GM21423 (cell line): ENCODE measurements at regions not wholly inside any gene's neighbourhood (a gene's known extent, or its start where the extent isn't known, plus 50 kb on each side); places are given as distances from the start of the nearest gene placed in this dataset.

Source experiments
- ATAC-seq: cut with Tn5 transposase; IDR thresholded peaks from one replicate; pipeline ENCODE4 v1.9.1; 2021; ENCODE audit warnings: mild to moderate bottlenecking, moderate library complexity; ENCODE audit not compliant: unreplicated experiment

GRCh38 chr12:45585522-45586230 is 143.8 kb upstream of the ARID2 start:
- no peak for ATAC-seq

DNA sequence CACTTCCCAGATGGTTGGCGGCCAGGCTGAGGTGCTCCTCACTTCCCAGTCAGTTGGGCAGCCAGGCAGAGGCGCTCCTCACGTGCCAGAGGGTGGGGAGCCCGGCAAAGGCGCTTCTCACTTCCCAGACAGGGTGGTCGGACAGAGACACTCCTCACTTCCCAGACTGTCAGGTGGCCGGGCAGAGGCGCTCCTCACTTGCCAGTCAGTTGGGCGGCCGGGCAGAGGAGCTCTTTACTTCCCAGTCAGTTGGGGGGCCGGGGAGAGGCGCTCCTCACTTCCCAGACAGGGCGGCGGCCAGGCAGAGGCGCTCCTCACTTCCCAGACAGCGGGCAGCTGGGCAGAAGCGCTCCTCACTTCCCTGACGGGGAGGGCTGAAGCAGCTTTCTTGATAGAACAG is 143.0 kb upstream of the ARID2 start:
- no peak for ATAC-seq

DNA sequence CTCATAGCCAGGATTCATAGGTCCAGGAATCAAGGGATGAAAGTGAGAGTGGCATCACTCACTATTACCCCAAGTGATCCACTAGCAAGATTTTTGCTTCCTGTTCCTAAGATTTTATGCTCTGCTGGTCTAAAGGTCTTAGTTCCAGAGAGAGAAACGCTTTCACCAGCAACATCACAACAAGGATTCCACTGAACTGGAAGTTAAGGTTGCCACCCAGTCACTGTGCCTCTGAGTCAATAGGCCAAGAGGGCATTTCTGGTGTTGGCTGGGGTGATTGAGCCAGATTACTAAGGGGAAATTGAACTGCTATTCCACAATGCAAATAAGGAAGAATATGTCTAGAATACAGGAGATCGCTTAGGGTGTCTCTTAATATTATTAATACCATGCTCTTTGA is 142.5 kb upstream of the ARID2 start:
- ATAC-seq, result no peak

DNA sequence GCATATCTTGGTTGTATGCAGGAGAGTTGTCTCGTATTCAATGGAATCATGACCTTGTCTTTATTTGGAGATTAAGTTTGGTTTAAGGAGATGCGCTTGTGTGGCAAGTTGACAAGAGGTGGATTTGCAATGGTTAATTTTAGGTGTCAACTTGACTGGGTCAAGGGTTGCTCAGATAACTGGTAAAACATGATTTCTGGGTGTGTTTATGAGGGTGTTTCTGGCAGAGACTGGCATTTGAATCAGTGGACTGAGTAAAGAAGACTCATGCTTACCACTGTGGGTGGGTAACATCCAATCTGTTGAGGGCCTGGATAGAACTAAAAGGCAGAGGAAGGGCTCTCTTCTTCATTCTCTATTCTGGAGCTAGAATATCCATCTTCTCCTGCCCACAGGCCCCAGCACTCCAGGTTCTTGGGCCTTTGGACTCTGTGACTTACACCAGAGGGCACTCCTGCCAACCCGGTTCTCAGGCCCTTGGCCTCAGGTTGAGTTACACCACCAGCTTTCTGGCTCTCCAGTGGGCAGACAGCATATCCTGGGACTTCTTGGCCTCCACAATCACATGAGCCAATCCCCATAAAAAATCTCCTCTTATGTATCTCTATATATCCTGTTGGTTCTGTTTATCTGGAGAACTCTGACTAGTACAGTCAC is 141.5 kb upstream of the ARID2 start:
- no peak for ATAC-seq

DNA sequence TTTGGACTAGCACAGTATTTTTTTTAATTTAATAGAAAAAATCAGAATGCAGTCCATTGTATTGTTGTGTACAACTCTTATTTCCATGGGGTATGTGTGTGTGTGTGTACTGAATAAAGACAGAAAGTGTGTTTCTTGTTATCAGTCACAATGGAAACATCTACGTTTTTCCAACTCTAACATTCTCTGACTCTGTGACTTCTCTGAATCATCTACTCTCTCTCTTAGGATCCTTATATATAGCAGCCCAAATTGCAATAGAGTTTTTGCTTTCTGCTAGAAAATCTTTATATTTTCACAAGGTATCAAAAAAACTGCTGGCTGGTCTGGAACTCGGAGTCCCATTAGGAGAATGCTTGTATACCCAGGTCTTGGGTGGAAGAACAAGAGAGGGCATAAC is 138.9 kb upstream of the ARID2 start:
- ATAC-seq, result no peak

- no peak for ATAC-seq
Observed at GRCh38 chr12:45591635-45592034, 137.9 kb upstream of the ARID2 start.

GRCh38 chr12:45596366-45596765 is 133.1 kb upstream of the ARID2 start:
- ATAC-seq, result no peak

DNA sequence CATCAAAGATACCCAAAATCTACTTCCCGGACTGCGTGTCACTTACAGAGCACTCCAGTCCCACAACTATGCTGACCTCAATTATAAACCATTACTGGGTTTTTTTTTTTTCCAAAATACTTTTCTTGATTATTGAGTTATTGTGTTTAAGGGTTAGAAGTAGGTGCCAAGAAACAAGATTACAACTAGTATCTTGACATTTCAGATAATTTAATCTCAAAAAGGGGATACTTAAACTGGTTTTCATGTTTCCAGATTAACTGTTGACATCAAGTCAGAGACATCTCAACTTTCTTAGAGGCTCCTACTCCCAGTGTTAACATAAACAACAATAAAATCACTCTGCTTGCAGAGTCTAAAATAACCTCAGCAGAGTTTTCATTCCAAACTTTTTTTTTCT is 131.2 kb upstream of the ARID2 start:
- no peak for ATAC-seq

DNA sequence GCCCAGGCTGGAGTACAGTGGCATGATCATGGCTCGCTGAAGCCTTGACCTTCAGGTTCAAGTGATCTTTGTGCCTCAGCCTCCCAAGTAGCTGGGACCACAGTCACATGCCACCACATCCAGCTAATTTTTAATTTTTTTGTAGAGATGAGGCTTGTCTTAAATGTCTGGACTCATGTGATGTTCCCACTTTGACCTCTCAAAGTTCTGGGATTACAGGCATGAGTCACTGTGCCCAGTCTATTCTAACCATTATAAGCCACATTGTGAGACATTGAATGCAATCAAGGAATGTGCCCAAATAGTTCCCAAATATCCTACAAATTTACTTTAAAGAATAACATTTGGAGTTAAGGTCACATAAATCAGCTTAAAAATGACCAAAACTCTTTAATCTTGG is 130.7 kb upstream of the ARID2 start:
- no peak for ATAC-seq

- no peak for ATAC-seq
Observed at GRCh38 chr12:45599196-45599595, 130.3 kb upstream of the ARID2 start.

DNA sequence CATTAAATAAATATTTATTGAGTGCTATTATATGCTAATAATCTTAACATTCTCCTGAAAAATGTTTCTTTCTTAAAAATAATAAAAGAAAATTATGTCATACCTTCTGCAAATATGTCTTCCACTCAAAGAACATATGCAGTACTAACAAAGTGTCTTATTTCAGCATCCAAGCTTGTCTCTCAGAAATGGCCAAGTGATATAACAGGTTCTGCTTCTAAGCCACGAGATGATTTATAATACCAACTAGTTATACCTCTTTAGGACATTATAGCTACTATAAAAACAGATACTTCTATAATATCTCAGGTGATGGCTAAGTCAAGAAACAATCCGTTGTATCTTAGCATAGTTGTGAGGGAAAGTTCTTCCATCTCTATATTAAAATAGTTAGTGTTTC is 128.1 kb upstream of the ARID2 start:
- ATAC-seq, result no peak

GRCh38 chr12:45601888-45602287 is 127.6 kb upstream of the ARID2 start:
- no peak for ATAC-seq

DNA sequence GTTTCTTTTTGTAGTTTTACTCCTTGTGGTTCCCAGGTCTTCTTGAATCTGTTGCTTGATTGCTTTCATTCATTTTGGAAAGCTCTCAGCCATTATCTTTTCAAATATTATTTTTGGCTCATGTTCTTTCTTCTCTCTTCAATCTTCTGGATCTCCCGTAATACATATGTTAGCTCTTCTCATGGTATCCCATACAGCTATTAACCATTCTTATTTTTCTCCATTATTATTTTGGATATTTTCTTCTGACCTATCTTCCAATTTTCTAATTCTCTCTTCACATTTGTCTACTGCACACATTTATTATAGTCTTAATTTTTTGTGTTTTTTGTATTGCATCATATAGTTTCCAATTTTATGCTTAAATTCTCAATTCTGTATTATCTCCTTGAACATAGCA is 123.9 kb upstream of the ARID2 start:
- ATAC-seq, result no peak

DNA sequence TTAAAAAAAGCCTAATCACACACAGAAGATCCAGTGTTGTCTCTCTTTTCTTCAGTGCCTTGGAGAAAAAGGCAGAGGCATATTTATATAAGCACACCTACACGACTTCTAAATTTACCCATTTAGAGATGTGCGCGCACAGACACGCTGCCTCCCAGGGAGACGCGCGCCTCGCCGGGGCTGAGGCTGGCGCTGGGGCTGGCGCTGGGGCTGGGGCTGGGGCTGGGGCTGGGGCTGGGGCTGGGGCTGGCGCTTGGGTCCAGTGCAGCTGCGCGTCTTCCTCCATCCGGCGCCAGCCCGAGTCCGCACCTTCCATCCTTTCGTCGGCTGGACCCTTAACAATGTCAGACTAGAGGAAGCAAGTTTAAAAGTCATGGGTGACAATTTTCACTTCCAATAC is 118.4 kb upstream of the ARID2 start:
- no peak for ATAC-seq

DNA sequence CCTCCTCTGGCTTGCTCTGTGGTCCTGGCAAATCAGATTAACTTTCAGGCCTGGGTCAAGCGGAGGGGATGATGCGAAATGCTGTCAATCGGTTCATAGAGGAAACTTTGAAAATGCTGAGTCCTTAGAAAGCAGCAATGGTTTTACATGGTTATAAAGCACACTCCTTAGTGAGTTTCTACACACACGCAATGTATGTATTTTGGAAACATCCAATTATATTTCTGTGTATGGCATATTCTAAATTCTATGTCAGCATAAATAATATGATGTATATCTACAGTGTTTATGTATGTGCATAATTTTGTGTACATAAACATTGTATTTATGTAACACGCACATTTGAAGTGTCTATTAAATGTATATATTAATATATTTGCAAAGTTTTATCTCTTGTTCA is 118.0 kb upstream of the ARID2 start:
- no peak for ATAC-seq

DNA sequence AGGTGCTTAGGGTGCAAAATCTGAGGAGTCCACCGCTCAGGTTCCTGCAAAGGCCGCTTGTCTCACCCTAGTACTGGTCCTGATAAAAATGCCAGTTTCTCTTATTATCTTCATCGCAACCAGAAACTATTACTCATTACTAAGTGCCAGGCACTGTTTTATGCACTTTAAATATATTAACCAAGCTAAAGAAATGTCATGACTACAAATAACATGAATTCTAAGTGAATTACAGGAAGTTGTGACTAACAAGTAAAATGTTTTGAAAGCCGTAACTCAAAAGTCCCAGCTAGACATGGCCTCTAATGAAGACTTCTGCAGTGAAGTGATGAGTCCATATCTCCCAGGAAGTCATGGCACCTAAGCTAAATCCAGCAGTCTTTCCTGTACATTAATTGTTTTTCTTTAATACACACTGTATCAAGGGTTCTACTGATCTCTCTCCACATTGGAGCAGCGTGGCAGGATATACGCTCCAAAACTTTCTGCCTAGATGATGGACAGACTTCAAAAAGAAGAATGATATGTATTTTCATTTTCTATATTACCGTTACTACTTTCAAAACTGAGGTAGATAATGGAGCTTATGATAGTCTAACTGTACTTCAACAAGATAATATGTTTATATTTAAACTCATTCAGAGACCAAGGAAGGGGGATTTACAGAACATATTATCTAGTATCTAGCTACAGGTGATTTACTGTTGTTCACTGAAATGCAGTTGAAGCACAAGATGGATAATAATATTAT is 117.3 kb upstream of the ARID2 start:
- ATAC-seq, result no peak

DNA sequence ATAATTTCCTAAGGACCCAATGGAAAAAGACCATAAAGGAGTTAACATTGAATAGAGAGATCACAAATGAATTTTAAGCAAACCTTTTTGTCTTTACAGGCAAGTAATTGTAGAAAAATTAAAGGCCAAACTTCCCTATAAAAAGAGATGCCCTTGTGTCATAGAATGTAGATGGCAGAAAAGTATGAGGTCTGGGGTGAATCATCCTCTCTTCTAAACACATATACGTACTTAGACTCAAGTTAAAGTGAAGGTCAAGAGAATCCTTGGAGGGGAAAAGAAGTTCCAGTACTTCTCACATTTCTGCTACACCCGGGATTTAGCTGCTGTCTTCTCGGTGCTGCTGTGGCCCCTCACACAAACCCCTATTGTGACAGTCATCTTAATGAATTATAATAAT is 116.2 kb upstream of the ARID2 start:
- no peak for ATAC-seq

DNA sequence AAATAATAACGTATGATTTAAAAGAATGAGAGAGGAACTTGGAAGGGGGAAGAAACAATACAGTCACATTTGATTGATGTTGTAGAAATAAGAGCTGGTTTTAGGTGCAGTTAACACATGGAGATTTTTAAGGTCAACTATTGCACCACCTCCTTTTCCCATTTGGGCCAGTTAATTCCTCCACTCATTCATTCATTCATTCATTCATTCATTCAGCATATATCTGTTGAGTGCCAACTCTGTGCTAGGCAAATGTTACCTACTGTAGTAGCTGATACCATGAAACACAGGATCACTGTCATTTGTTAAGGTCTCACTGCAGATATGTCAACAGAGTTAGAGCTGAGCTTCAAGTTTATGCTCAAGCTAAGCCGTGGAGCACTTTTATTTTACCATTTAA is 115.7 kb upstream of the ARID2 start:
- ATAC-seq, result no peak

- ATAC-seq, result no peak
Observed at GRCh38 chr12:45615268-45615667, 114.2 kb upstream of the ARID2 start.

- ATAC-seq, result no peak
Observed at GRCh38 chr12:45619736-45620135, 109.8 kb upstream of the ARID2 start.

DNA sequence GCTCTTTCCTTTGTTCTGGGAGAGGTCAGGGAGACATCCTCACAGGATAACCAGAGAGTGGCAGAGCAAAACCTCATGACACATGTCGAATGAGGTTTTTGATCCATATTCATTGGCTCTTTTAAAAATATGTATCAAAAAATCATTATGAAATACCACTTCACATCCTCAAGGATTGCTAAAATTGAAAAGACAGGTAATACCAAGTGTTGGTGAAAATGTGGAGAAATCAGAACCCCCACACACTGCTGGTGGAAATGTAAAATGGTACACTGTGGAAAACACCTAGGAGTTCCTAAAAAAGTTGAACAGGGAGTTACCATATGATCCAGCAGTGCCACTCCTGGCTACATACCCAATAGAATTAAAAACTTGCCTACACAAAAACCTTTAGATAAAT is 107.8 kb upstream of the ARID2 start:
- ATAC-seq, result no peak
